ENCODE measurements at regions not wholly inside any gene's neighbourhood (a gene's known extent, or its start where the extent isn't known, plus 50 kb on each side); places are given as distances from the start of the nearest gene placed in this dataset.

DNA sequence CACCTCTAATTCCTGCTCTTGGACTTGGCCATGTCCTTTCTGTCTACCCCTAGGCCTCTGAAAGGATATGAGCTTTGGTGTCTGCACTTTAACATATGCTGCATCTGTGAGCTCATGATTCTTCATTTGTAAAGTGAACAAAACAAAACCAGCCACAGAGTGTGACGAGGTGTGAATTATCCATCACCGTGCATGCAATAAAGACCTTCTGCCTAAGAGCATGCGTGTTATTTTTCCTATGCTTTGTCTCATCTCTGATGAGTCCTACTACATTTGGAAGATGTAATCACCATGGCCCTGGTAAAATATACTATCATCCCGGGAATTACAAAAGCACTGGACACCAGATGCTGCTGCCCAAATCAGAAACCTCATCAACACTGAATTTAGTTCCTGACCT is 103.5 kb upstream of the KCNAB1 start:
- TF ChIP-seq, protein P1, sequence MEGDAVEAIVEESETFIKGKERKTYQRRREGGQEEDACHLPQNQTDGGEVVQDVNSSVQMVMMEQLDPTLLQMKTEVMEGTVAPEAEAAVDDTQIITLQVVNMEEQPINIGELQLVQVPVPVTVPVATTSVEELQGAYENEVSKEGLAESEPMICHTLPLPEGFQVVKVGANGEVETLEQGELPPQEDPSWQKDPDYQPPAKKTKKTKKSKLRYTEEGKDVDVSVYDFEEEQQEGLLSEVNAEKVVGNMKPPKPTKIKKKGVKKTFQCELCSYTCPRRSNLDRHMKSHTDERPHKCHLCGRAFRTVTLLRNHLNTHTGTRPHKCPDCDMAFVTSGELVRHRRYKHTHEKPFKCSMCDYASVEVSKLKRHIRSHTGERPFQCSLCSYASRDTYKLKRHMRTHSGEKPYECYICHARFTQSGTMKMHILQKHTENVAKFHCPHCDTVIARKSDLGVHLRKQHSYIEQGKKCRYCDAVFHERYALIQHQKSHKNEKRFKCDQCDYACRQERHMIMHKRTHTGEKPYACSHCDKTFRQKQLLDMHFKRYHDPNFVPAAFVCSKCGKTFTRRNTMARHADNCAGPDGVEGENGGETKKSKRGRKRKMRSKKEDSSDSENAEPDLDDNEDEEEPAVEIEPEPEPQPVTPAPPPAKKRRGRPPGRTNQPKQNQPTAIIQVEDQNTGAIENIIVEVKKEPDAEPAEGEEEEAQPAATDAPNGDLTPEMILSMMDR (conservative IDR thresholded peaks at IDR 0.05; ENCODE audit: low read depth, low read length), result no peak
- TF ChIP-seq EZH2 (IDR thresholded peaks at IDR 0.05; ENCODE audit: low read length, unreplicated experiment) (no peak), EZH2phosphoT487 (IDR thresholded peaks at IDR 0.05; ENCODE audit: borderline replicate concordance, low read length) (no peak)

Data from PC-3 (cell line).